Psoas muscle (tissue), 7 donors: ENCODE measurements at regions not wholly inside any gene's neighbourhood (a gene's known extent, or its start where the extent isn't known, plus 50 kb on each side); places are given as distances from the start of the nearest gene placed in this dataset.
"Not testable (repeated sequence)": the region's sequence is repeated elsewhere in the genome, so short reads cannot be mapped to it uniquely, and the experiment has no call there.

Experiments
- ATAC-seq, 4 donors: fragments of 200-7000 bp; cut with Tn5 transposase; one replicate each; pipeline ENCODE4 v1.9.1; 2020; ENCODE audit warnings: moderate library complexity in 3 of 4, mild to moderate bottlenecking in 2 of 4
- DNase-seq, 2 donors: peaks; one replicate each; pipeline ENCODE4 v3.0.0-alpha.2; 2020
- H3K27ac ChIP-seq: fragments of 200-600 bp; one replicate; pipeline ENCODE4 v1.8.0; 2022
- H3K27me3 ChIP-seq, 3 donors: fragments of 200-600 bp in 1 of 3; one replicate each; pipeline versions ENCODE4 v1.6.1 to v1.8.0; 2013 to 2022; ENCODE audit warnings: low read length in 2 of 3, mild to moderate bottlenecking in 2 of 3, moderate library complexity in 1 of 3; ENCODE audit not compliant: insufficient read depth in 3 of 3
- H3K36me3 ChIP-seq, 2 donors: fragments of 200-600 bp in 1 of 2; one replicate each; pipeline versions ENCODE4 v1.6.1 to v1.8.0; 2013 to 2022; ENCODE audit warnings: low read depth in 1 of 2, mild to moderate bottlenecking in 1 of 2, moderate library complexity in 1 of 2; ENCODE audit not compliant: insufficient read depth in 1 of 2
- H3K4me1 ChIP-seq: fragments of 200-600 bp; one replicate; pipeline ENCODE4 v1.8.0; 2022
- H3K4me3 ChIP-seq: fragments of 200-600 bp; one replicate; pipeline ENCODE4 v1.8.0; 2022; ENCODE audit warnings: mild to moderate bottlenecking
- H3K9me3 ChIP-seq: fragments of 200-600 bp; one replicate; pipeline ENCODE4 v1.8.0; 2022
- WGBS, 3 donors: extraction: QIAGEN DNeasy Blood & Tissue Kit; methylation state at CpG; one replicate each; pipeline versions ENCODE4 v1.1.6 to v1.1.7; 2013; 5-methylcytosine and 5-hydroxymethylcytosine counted together
- intact Hi-C, 2 donors: fragments of 100-400 bp; cut with DNase I; formaldehyde crosslinking; loops; one replicate each; pipeline versions ENCODE4 v1.11.0 to v1.14.2; 2022
- TF ChIP-seq, protein P1 (sequence below): fragments of 200-600 bp; IDR thresholded peaks from one replicate; pipeline ENCODE4 v1.8.0; 2022; ENCODE audit warnings: antibody characterized with exemption
- donor health status: healthy with polysubstance abuse.
- donor health status: DM: no; HTN: no; CAD: no; lungs with moderate emphysema.
- donor health status: Bipolar disorder and iron deficiency.
- donor health status: healthy.
- donor health status: DM: yes; HTN: yes; CAD: no.
- donor health status: DM: no; HTN: no; CAD: no.
- donor health status: DM: yes; HTN: yes; CAD: no.

GRCh38 chr1:187038784-187039183 is 210.0 kb downstream of the PLA2G4A start:
- TF ChIP-seq, protein P1, sequence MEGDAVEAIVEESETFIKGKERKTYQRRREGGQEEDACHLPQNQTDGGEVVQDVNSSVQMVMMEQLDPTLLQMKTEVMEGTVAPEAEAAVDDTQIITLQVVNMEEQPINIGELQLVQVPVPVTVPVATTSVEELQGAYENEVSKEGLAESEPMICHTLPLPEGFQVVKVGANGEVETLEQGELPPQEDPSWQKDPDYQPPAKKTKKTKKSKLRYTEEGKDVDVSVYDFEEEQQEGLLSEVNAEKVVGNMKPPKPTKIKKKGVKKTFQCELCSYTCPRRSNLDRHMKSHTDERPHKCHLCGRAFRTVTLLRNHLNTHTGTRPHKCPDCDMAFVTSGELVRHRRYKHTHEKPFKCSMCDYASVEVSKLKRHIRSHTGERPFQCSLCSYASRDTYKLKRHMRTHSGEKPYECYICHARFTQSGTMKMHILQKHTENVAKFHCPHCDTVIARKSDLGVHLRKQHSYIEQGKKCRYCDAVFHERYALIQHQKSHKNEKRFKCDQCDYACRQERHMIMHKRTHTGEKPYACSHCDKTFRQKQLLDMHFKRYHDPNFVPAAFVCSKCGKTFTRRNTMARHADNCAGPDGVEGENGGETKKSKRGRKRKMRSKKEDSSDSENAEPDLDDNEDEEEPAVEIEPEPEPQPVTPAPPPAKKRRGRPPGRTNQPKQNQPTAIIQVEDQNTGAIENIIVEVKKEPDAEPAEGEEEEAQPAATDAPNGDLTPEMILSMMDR = no peak
- intact Hi-C loops = no loop called here
- 61 to 84% (median 71%) methylated on average over 1 of the region's 1 CpG for WGBS, 3 donors
- H3K36me3 ChIP-seq = no peaks in the 10 kb centered on the region
- H3K9me3 ChIP-seq = no peaks in the 10 kb centered on the region
- DNase-seq (no peak), ATAC-seq (no peak)
- no peak overlapping the region for H3K27ac ChIP-seq
- H3K4me3 ChIP-seq = no peak overlapping the region
- H3K27me3 ChIP-seq = no peaks in the 10 kb centered on the region
- H3K4me1 ChIP-seq = no peaks in the 10 kb centered on the region

GRCh38 chr1:187041104-187041503 is 212.4 kb downstream of the PLA2G4A start:
- ATAC-seq = no peak
- no peak overlapping the region for H3K4me3 ChIP-seq
- intact Hi-C loops = no loop called here
- H3K4me1 ChIP-seq = no peaks in the 10 kb centered on the region
- no peak for DNase-seq
- no peak overlapping the region for H3K27ac ChIP-seq
- H3K36me3 ChIP-seq = no peaks in the 10 kb centered on the region
- TF ChIP-seq, protein P1 = no peak
- H3K27me3 ChIP-seq = no peaks in the 10 kb centered on the region
- 88 to 93% (median 93%) methylated on average over 4 of the region's 4 CpGs for WGBS, 3 donors
- H3K9me3 ChIP-seq = no peaks in the 10 kb centered on the region

GRCh38 chr1:187042538-187042937 is 213.8 kb downstream of the PLA2G4A start:
- no peaks in the 10 kb centered on the region for H3K36me3 ChIP-seq
- intact Hi-C loops = no loop called here
- no peak overlapping the region for H3K4me3 ChIP-seq
- 78 to 90% (median 88%) methylated on average over 1 of the region's 1 CpG for WGBS, 3 donors
- DNase-seq (no peak), ATAC-seq (no peak)
- H3K27me3 ChIP-seq = no peaks in the 10 kb centered on the region
- TF ChIP-seq, protein P1 = no peak
- no peaks in the 10 kb centered on the region for H3K4me1 ChIP-seq
- H3K9me3 ChIP-seq = no peaks in the 10 kb centered on the region
- no peak overlapping the region for H3K27ac ChIP-seq

DNA sequence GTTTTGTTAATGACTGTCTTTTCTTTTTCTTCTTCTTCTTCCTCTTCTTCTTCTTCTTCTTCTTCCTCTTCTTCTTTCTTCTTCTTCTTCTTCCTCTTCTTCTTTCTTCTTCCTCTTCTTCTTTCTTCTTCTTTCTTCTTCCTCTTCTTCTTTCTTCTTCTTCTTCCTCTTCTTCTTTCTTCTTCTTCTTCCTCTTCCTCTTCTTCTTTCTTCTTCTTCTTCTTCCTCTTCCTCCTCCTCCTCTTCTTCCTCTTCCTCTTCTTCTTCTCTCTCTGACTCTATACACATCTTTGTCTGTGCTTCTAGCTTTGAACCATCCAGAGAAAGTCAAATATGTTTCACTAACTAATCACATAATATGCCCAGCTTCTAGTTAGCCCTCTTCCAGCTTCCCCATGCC is 214.7 kb downstream of the PLA2G4A start:
- H3K36me3 ChIP-seq, H3K4me1 ChIP-seq, H3K4me3 ChIP-seq, DNase-seq, H3K27me3 ChIP-seq, intact Hi-C loops, H3K9me3 ChIP-seq, ATAC-seq, H3K27ac ChIP-seq: not testable (repeated sequence)

DNA sequence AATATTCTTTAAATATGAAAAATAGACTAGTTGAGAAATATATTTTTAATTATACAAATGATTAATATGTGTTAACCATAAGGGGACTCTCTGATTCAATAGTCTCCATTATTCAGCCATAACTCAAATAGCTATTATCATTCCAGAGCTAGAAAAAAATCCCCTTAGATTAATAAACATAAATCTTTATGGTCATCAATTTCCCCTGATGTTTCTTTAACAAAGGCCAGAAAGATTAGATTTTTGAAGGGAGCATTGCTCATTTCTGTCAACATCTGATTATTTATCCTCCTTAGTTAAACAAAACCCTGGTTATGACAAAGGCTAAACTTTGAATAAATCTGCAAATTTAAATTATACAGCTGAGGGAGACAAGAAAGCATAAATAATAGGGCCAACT is 215.7 kb downstream of the PLA2G4A start:
- TF ChIP-seq, protein P1 = no peak
- DNase-seq (no peak), ATAC-seq (no peak)
- no peaks in the 10 kb centered on the region for H3K36me3 ChIP-seq
- H3K4me3 ChIP-seq = no peak overlapping the region
- intact Hi-C loops = no loop called here
- no peaks in the 10 kb centered on the region for H3K9me3 ChIP-seq
- no peaks in the 10 kb centered on the region for H3K27me3 ChIP-seq
- H3K4me1 ChIP-seq = no peaks in the 10 kb centered on the region
- H3K27ac ChIP-seq = no peak overlapping the region
